ENCODE measurements at regions not wholly inside any gene's neighbourhood (a gene's known extent, or its start where the extent isn't known, plus 50 kb on each side); places are given as distances from the start of the nearest gene placed in this dataset.
"Not testable (repeated sequence)": the region's sequence is repeated elsewhere in the genome, so short reads cannot be mapped to it uniquely, and the experiment has no call there.

DNA sequence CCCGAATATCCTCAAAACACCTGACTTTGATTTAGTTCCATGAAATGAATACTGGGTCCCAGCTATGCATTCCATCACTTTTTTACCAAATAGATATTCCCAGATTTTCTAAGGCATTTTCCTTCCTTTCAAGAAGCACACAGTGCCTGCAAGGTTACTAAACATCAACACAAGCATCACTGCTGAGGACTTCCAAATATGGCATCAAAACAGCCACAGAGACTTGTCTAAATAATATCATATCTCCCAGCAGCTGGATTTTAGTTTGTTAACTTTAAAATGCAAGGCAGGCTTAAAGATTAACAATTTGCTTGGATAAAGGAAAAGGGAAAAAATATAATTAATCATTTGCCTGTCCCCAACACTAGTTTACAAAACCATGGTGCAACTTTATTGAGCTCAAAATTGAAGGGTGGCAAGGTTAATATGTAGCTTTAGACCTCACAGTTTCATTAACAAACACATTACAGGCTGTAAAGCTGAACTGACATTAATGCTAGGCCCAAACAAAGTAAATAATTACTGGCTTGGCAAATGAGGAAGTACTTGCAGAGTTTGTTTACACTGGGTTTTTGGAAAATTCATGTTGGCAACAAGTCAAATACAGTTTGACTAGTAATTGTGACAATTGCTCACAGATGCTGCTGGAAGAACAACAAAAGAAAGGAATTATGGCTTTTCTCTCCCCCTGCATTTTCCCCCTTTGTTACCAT is 401.7 kb upstream of the CDIN1 start:
- no peak for DNase-seq (ENCODE audit: low spot score)

DNA sequence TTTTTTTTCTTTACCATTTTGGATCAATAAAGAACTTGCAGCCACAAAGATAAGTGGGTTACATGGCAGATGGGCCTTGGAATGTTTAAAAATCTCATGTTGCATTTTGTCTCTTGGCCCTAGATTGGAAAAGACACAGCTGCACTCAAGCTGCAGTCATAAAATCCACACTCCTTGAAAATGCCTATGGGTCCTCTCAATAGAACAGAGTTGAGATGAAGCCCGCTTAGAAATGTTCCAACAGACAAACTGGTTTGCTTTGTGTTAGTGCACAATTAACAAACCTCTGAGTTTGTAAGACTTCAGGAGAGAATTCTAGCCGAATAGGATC is 401.2 kb upstream of the CDIN1 start:
- DNase-seq (ENCODE audit: low spot score), result no peak

DNA sequence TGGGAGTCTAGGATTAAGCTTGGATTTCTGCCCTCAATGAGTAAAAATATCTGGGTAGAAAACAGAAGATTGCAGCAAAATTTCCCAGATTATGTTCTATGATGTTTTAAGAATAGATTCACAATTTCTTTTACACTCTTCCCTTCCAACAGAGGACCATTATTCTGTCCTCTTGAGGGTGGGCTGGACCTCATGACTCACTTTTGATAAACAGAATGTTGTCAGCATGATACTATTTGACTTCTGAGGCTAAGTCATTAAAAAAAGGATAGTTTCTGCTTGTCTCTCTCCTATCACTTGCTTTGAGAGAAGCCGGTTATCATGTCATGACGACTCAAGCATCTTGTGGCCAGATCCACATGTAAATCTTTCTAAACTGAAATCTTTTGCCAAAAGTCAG is 396.2 kb upstream of the CDIN1 start:
- DNase-seq (ENCODE audit: low spot score), result no peak

- no peak for DNase-seq (ENCODE audit: low spot score)
These were observed 394.0 kb upstream of the CDIN1 start for GRCh38 chr15:36185438-36185837.

GRCh38 chr15:36185845-36186244 is 393.6 kb upstream of the CDIN1 start:
- DNase-seq (ENCODE audit: low spot score), result no peak

DNA sequence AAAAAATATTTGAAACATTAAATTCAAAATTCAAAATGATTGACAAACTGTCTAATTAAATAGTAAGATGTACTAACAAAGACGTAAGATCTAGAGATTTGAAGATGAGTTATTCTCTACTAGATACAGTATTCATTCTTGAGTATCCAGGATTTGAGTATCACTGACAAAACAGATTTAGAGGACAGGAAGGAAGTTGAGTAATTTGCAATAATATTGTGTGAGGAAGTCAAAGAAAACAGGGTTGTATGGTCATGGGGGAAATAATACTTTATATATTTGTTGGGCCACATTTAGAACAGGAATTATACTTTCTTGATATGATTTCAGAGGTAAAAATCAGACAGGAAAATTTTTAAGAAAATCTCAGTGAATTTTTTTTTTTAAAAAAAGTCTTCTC is 393.1 kb upstream of the CDIN1 start:
- DNase-seq (ENCODE audit: low spot score), result no peak

DNA sequence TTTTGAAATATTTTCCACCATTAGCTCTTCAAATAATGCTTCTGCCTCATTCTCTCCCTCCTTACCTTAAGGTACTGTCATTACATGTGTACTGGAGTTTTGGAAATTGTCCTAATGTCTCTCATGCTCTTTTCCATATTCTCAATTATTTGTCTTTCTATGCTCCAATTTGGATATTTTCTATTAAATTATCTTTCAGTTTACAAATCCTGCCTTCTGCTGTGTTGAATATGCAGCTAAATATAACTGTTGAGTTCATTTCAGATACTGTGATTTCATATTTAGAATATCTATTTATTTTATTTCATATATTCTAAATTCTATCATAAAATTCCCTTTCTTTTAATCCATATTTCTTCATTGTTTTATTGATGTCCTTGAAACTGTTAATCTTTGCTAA is 388.0 kb upstream of the CDIN1 start:
- DNase-seq (ENCODE audit: low spot score), result no peak

GRCh38 chr15:36195361-36196007 is 383.9 kb upstream of the CDIN1 start:
- DNase-seq (ENCODE audit: low spot score), result not testable (repeated sequence)

DNA sequence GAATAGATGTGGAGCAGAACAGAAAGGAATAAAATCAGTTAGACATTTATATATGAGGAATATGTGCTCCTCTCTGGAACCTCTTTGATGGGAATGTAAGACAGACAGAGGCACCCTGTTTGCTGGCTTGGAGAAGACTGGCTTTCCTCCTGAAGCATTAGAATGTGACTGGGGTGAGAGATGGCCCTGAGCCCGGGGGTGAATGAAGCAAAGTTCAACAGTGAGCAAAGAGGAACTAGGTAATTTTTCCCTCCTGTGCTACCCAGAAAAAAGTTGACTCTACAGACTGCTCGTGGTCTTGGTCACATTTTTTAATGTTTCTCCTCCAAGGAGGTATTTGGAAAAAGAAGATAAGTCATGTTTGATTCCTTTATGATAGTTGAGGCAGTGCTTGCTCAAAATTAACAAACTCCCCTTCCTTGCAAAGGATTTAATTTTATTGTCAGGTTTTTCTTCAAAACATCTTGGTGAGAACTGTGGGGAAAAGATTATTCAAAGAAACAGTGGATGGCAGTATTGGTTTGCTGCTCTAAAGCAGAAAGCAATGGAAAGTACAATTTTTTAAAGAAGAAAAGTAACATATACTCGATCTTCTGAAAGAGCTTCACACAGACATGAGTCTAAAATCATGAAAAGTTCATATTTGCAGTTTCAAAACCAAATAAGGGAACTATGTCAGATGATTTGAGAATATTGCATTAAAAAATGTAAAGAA is 370.4 kb upstream of the CDIN1 start:
- no peak for DNase-seq (ENCODE audit: low spot score)

GRCh38 chr15:36210426-36210825 is 369.0 kb upstream of the CDIN1 start:
- DNase-seq (ENCODE audit: low spot score), result no peak

GRCh38 chr15:36218322-36218721 is 361.1 kb upstream of the CDIN1 start:
- no peak for DNase-seq (ENCODE audit: low spot score)

GRCh38 chr15:36218991-36219390 is 360.4 kb upstream of the CDIN1 start:
- DNase-seq (ENCODE audit: low spot score), result no peak

DNA sequence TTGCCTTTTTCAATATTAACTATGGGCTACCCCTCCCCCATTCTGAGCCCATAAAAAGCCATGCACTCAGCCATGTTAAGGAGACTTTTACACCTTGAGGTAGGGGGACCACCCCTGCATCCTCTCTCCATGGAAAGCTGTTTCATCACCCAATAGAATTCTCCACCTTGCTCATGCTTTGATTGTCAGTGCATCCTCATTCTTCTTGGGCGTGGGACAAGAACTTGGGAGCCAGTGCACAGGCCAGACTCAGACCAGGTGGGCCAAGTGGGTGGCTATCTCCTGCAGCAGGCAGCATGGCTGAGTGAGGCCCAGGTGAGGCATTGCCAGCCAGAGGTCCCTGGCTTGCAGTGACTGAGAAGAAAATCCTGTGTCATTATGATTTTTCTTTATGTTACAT is 357.4 kb upstream of the CDIN1 start:
- DNase-seq (ENCODE audit: low spot score), result no peak

- no peak for DNase-seq (ENCODE audit: low spot score)
These were observed 348.6 kb upstream of the CDIN1 start for GRCh38 chr15:36230776-36231175.

DNA sequence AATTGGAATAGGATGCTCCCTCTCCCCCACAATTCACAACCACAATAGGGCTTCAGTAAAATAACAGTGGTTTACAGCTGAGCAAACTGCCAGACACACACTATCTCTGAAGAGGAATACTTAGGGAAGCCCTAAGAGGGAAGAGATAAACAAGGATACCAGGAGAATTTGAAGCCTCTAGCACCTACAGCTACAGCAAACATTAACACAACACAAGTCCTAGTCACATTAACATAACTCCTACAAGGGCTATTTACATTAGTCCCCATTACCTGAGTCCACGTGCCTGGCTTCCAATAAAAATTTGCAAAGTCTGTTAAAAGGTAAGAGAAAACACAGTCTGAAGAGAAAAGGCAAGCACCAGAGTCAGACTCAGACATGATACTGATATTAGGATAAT is 346.9 kb upstream of the CDIN1 start:
- no peak for DNase-seq (ENCODE audit: low spot score)

DNA sequence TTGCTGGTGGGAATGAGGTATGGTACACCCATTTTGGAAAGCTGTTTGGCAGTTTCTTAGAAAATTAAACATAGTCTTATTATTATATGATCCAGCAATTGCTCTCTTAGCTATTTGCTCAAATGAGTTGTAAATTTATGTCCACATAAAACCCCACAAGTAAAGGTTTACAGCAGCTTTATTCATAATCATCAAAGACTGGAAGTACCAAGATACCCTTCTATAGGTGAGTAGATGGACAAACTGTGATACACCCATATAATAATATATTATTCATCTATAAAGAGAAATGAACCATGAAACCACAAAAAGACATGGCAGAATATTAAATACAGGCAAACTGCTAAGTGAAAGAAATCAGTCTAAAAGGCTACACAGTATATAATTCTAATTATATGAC is 344.7 kb upstream of the CDIN1 start:
- no peak for DNase-seq (ENCODE audit: low spot score)

DNA sequence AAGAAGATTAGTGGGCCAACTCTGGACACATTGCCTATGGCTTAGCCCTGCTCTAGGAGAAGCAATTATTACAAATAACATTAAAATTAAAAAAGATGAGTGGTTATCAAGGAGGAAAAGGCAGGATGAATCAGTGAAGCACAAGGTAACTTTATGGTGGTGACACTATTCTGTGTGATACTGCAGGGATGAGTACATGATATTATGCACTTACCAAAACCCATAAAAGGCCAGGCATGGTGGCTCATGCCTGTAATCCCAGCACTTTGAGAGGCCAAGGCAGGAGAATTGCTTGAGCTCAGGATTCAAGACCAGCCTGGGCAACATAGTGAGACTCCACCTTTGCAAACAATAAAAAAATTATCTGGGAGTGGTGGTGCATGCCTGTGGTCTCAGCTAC is 344.3 kb upstream of the CDIN1 start:
- no peak for DNase-seq (ENCODE audit: low spot score)

DNA sequence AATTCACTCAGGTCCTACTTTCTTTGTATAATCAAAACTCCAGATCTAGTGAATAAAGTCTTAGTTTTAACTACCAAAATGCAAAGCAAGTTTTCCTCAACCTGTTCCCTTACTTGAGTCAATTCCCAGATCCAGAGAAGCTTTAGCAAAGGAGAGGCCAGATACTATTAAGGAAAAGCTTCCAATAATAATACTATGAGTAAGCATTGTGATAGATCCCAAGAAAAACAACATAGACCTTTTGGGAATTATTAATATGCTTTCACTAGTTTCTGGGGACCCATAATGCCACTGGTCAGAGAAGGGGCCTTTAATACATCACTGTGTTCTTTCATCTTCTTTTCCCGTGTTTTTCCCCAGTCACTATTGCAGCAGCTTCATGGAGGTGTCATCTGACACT is 339.9 kb upstream of the CDIN1 start:
- no peak for DNase-seq (ENCODE audit: low spot score)

GRCh38 chr15:36251450-36251849 is 328.0 kb upstream of the CDIN1 start:
- DNase-seq (ENCODE audit: low spot score), result peak; percentile 1

- DNase-seq (ENCODE audit: low spot score), result no peak
These were observed 327.2 kb upstream of the CDIN1 start for GRCh38 chr15:36252146-36252711.

DNA sequence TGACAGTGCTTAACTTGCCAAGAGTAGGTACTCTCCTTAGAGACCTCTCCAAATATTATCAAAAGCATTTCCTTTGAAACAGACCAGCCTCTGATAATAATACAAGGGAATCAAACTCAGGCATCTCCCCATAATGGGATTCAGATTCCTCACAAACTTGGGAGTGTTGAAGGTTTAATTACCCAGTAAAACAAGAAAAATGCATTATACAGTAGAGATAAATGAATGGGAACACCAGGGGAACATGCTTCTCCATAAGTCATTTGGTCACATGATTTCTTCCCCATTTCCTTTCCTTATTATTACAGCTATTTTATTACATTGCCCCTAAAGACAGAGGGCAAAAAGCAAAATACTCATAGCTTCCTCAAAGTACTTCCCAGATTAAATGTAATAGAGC is 325.0 kb upstream of the CDIN1 start:
- DNase-seq (ENCODE audit: low spot score), result no peak

- no peak for DNase-seq (ENCODE audit: low spot score)
These were observed 323.0 kb upstream of the CDIN1 start for GRCh38 chr15:36256404-36256807.

DNA sequence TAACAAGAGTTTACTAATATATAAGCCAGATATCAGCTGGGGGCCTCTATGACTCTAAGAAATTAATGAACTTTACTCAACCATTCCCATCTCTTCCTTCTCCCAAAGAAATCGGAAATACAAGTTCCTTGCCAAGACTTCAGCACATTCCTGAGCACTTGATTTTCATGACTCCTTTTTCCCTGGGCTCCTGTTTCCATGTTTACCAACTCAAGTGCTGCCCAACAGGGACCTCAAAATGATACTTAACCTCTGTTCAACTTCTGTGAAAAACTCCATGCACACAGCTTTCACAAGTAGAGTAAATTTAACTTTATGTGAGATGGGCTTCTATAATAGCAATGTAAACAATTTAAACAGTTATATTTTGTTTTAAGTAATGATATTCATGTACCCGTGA is 315.8 kb upstream of the CDIN1 start:
- no peak for DNase-seq (ENCODE audit: low spot score)
